Retinal pigment epithelial cell (primary cell): ENCODE measurements at regions not wholly inside any gene's neighbourhood (a gene's known extent, or its start where the extent isn't known, plus 50 kb on each side); places are given as distances from the start of the nearest gene placed in this dataset.

ENCODE experiments used
- DNase-seq: peaks from one replicate; pipeline ENCODE4 v3.0.0-alpha.2; 2010; ENCODE audit warnings: low read depth
- H3K4me3 ChIP-seq: 2 replicates; pipeline ENCODE4 v1.5.1; 2011; ENCODE audit warnings: mild to moderate bottlenecking, low read length, control low read depth, moderate library complexity
- CTCF ChIP-seq: conservative IDR thresholded peaks from 2 replicates; pipeline ENCODE4 v1.5.1; 2011; ENCODE audit warnings: low read depth, low read length, control low read depth, inconsistent platforms

DNA sequence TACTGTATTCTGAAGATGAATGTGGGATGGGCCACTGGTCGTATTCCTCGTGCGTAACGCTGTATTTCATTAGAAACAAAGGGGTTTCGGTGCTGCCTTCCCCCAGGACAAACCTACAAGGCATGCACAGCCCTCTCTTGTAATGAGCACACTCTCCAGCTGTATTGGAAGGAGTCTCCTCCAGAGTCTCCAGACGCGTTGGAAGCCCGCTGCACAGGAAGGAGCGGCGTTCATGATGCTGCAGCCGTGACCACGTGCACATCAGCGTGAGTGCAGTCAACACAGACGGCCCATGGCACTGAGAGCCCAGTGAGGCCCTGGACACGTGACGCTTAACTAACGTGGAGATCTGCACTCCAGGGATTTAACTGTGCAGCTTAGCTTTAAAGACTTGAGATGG lies 209.0 kb upstream of the IRX1 start:
- DNase-seq: no peak
- TF ChIP-seq CTCF: no peak

DNA sequence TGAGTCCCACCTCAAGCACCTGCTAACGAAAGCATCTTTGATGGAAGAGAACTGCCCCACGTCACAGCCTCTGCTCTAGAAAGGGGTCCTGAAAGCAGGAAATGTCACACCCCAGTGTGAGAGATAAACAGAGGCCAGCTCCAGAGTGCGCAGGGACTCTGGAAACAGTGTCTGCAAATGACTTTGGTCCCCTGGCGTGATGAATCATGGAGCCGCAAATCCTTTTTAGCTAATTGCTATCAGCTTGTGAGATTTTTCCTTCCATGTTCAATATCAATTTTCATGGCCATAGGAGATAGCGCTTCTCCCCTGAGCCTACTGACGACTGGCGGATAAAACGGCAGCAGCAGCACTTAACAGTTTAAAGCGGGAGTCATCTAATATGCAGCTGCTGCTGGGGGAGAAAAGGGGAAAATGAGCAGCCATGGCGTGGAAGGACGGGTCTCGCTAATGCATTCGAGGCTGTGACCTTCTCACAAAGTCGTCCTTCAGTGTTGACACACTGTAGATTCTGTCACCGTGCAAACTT lies 209.6 kb upstream of the IRX1 start:
- no peak for TF ChIP-seq CTCF
- DNase-seq: no peak
- H3K4me3 ChIP-seq: no peak overlapping the region

More for the DNA sequence above, 209.0 kb upstream of the IRX1 start:
- no peak overlapping the region for H3K4me3 ChIP-seq

GRCh38 chr5:3384531-3384930 lies 211.1 kb upstream of the IRX1 start:
- no peak for TF ChIP-seq CTCF
- no peak overlapping the region for H3K4me3 ChIP-seq
- DNase-seq: no peak

DNA sequence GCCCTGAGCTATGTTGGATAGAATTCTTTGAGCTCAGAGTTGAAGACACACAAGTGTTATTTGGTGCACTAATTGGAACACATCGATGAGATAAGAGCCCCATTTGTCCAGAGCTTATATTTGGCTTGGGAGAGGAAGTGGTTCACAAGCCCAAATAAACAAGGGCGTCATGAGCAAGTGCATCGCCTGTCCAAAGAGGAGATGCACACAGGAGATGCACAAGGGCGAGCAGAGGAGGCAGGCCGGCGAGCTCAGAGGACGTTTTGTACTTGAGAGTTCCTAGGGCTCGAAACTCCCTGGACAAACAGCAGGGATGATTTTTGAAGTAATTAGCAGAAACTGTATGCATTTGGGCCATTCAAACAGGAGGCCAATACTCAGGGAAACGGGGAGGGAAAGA lies 212.8 kb upstream of the IRX1 start:
- DNase-seq: no peak
- H3K4me3 ChIP-seq: no peak overlapping the region
- TF ChIP-seq CTCF: no peak

- DNase-seq: no peak
- H3K4me3 ChIP-seq: no peak overlapping the region
- TF ChIP-seq CTCF: no peak
These were observed 213.5 kb upstream of the IRX1 start for GRCh38 chr5:3382151-3382550.

DNA sequence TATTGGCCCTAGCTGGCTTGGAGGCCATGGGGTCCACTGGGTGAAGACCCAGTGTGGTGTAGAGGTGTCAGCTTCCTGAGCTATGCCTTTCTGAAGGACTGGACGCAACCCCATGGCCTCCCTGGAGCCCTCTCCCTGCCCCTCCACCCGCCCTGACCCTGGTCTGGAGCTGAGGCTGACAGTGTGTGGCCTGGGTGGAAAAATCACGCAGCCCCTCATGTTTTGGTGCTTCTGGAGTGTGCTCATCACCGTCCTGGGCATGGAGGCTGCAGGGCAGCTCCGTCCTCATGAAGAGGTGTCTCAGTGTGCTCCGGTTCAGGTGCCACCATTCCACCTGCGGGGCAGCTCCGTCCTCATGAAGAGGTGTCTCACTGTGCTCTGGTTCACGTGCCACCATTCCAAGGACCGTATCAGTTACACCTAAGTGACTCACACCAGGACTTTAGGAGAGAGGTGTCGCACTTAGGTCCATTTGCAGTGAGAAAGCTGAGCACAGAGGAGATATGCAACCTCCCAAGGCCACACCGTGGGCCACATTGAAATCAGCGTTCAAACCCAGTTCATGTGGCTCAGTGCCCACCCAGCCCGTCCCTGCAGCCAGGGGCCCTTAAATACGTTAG lies 214.3 kb upstream of the IRX1 start:
- DNase-seq: no peak
- no peak overlapping the region for H3K4me3 ChIP-seq
- no peak for TF ChIP-seq CTCF

DNA sequence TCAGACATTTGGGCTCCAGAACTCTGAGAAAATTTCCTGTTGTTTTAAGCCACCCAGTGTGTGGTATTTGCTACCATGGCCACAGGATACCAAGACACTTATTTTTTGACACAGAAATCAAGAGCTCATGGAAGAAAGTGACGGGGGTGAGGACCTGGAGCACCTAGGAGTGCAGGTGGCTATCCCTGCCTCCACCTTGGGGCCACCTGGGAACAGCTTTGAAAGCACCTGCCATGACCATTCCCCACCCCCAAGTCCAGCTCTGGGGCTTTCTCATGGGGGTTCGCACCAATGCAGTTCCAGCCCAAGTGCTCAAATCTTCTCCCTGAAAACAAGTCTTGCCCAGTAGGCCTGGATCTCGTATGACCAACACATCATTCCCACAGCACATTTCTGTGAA lies 214.9 kb upstream of the IRX1 start:
- H3K4me3 ChIP-seq: no peak overlapping the region
- TF ChIP-seq CTCF: no peak
- DNase-seq: no peak
